Adrenal gland (tissue), 5 donors: ENCODE measurements at regions not wholly inside any gene's neighbourhood (a gene's known extent, or its start where the extent isn't known, plus 50 kb on each side); places are given as distances from the start of the nearest gene placed in this dataset.

Source experiments
- CTCF ChIP-seq, 6 experiments: fragments of 450-650 bp in 4 of 6; fragments of 200-600 bp in 2 of 6; sonication (generic) in 1 of 6; IDR thresholded peaks; 1 replicate in 5 of 6; 2 replicates in 1 of 6; pipeline versions ENCODE4 v1.5.1 to v1.8.0; 2016 to 2021; ENCODE audit warnings: antibody characterized with exemption in 6 of 6, mild to moderate bottlenecking in 2 of 6, moderate library complexity in 1 of 6
- POLR2A ChIP-seq, 2 donors: fragments of 450-650 bp; IDR thresholded peaks; one replicate each; pipeline ENCODE4 v1.6.1; 2017; ENCODE audit warnings: antibody characterized with exemption in 2 of 2, mild to moderate bottlenecking in 2 of 2, moderate library complexity in 1 of 2
- donor health status: DM: no; HTN: no; CAD: no.

- TF ChIP-seq CTCF (IDR thresholded peaks at IDR 0.05) = no peak
- TF ChIP-seq POLR2A (IDR thresholded peaks at IDR 0.05) = no peak
These were observed 314.8 kb upstream of the C1orf174 start for GRCh38 chr1:4214826-4215225.
